ENCODE measurements at regions not wholly inside any gene's neighbourhood (a gene's known extent, or its start where the extent isn't known, plus 50 kb on each side); places are given as distances from the start of the nearest gene placed in this dataset.

DNA sequence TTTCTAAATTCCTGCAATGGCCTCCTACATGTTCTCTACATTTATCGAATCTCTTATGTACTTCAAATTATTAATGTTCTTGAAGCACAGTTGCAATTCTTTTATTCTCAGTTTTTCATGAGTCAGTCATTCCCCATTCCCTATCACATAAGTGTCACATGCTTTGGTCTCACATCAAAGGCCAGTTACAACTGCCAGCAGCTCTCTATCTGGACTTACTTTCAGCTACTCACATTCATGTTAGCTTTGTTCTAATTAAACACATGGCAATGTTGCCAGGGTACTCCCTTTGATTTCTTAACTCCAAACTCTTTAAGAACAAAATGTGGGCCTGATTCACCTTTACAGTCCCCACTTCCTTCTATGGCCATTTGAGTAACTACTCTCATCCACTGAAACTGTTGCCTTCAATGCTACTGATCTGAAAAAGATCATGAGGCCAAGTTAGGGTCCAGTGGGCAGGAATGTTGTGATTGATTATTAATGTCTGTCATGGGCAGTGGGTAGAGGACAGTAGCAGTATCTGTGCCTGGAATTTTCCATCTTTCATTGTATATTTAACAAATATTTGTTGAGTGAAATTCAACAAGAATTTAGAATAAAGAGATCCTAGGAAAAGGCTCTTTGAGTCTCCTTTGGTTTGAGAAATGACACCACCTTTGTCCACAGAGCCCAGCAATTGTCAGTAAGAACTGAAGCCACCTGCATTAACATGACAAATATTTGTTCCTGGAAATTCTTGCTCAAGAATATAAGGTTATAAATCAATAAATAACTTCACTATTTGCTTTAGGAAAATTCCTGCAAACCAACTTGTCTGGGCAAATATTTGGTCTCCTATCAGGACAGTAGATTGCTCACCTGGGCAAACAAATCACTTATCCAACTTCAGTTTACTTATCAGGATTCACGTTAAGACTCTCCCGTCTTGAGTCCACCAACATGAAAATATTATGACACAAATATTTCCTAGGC, 153.6 kb upstream of the SAMSN1 start:
- TF ChIP-seq, protein P1, sequence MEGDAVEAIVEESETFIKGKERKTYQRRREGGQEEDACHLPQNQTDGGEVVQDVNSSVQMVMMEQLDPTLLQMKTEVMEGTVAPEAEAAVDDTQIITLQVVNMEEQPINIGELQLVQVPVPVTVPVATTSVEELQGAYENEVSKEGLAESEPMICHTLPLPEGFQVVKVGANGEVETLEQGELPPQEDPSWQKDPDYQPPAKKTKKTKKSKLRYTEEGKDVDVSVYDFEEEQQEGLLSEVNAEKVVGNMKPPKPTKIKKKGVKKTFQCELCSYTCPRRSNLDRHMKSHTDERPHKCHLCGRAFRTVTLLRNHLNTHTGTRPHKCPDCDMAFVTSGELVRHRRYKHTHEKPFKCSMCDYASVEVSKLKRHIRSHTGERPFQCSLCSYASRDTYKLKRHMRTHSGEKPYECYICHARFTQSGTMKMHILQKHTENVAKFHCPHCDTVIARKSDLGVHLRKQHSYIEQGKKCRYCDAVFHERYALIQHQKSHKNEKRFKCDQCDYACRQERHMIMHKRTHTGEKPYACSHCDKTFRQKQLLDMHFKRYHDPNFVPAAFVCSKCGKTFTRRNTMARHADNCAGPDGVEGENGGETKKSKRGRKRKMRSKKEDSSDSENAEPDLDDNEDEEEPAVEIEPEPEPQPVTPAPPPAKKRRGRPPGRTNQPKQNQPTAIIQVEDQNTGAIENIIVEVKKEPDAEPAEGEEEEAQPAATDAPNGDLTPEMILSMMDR (IDR thresholded peaks at IDR 0.05) = no peak
- no peak for TF ChIP-seq POLR2A (IDR thresholded peaks at IDR 0.05)
